HPDE6-E6E7 (cell line): ENCODE measurements at regions not wholly inside any gene's neighbourhood (a gene's known extent, or its start where the extent isn't known, plus 50 kb on each side); places are given as distances from the start of the nearest gene placed in this dataset.
"Not testable (repeated sequence)": the region's sequence is repeated elsewhere in the genome, so short reads cannot be mapped to it uniquely, and the experiment has no call there.

Experiments used
- DNase-seq: peaks from one replicate; pipeline ENCODE4 v3.0.0; 2011; ENCODE audit warnings: missing footprints; ENCODE audit errors: extremely low spot score

DNA sequence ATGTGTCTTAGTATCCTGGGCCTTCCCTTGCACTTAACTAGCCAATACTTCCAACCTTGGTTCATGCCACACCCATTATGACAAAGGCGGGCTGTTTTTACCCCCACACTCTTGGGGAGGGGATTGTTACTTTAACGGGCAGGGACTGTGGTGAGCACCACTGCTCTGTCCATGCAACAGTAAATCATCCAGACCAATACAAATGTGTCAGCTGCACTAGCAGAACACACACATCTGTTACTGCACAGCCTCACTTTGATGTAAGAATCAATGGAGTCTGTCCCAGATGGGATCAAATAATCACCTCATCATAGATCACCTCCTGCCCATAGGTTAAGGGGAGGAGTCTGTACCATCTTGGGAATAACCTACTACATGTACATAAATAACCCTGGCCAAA, 58.1 kb downstream of the NPAP1 start:
- no peak for DNase-seq

GRCh38 chr15:24734396-24734795, 58.8 kb downstream of the NPAP1 start:
- no peak for DNase-seq

- no peak for DNase-seq
Measured at GRCh38 chr15:24745290-24745689, 69.7 kb downstream of the NPAP1 start.

GRCh38 chr15:24746094-24746493, 70.5 kb downstream of the NPAP1 start:
- no peak for DNase-seq

- no peak for DNase-seq
Measured at GRCh38 chr15:24747376-24747775, 71.8 kb downstream of the NPAP1 start.

DNA sequence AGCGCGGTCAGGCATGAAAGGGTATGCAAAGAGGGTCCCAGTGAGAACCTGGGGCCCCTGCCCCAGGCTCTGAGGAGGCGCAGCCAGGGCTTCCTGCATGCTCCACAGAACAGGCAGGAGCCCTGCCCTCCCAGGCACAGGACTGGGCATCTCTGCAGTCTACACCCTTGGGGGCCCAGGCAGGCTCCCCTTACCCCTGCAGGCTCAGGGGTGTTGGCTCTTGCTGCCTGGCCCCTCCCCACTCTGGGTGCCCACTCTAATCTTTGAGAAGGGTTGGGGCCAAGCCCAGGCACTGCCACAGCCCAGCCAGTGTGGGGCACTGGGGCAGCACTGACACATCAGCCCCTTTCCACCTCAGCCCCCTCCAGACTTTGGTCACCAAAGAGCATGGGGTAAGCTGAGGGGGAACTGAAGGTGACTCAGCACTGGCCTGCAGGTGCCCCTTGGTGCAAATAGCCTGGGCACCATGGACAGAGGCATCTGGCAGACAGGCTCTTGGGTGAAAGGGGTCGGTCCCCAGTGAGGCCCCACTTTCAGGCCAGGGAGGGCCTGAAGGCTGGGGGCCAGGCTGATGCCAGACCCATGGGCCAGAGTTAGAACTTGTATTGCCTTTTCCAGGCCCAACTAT, 73.4 kb downstream of the NPAP1 start:
- DNase-seq = no peak

DNA sequence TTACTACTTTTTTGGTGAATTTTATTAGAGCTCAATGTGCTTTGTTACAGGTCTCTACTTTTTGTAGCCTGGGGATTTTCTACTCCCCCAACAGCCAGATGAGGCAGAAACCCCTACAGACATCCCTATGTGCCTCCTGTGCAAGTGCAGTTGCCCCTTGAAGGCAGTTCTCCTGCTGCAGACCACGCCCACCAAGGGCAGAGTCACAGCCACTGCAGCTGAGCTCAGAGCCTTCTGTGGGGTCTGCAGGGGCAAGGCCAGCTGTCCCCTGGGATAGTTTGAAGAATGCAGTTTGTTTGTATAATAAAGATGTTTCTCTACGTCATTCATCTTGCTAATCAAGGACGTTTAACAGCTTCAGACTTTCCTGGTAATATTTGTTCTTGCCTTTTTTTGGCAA, 76.8 kb downstream of the NPAP1 start:
- DNase-seq = no peak

- DNase-seq = no peak
Measured at GRCh38 chr15:24756101-24756500, 80.5 kb downstream of the NPAP1 start.

- no peak for DNase-seq
Measured at GRCh38 chr15:24760066-24760465, 84.5 kb downstream of the NPAP1 start.

GRCh38 chr15:24761704-24762302, 86.2 kb downstream of the NPAP1 start:
- no peak for DNase-seq

DNA sequence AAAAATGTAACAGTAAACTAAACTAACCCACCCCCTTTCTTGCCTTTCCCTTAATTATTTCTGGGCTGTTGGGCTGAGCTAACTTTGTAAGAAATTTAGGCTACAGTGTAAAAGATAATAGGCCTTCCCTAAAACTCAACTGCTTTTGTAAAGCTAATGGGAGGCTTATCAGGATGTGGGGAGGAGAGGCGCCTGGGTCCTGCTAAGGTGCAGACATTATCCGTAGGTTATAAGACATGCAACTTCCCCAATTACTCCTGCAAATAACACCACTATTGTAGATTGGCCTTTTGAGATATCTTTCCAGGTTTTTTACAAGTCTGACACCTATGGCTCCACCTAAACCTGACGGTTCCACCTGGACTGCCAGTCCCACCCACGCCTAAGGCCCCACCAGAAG, 88.3 kb downstream of the NPAP1 start:
- DNase-seq = no peak

DNA sequence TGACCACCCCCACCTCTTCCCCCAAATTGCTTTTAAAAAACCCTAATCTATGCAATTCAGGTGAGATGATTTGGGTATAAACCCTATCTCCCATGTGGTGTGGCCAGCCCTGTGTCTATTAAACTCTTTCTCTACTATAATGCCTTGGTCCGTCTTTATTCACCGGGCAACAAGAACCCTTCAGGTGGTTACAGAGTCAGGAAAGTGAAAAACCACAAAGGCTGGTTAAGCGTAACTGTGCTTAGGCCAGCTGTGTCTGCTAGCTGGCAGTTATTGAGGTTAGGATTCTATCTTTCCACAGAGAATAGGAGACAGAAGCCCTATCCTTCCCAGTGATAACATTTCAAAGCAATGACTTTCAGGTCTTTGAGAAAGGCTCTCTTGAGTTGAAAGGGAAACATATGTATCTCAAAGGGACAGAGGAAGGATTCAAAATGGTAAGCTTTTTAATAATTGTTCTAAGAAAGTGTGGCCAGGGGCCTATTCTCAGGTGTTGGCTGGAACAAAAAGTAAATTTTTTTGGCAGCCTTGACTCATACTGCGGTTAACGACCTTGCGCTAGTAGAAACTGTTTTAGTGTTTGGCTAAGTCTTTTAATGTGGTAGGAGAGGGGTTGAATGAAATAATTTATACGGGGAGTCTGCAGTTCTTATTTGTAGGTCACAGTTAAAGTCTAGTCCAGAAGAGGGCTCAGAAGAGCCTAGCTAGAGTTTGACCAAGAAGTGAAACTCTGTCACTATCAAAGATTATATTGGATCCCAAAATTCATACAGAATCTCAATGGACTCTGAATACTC, 89.0 kb downstream of the NPAP1 start:
- DNase-seq = no peak

GRCh38 chr15:24766511-24767133, 91.0 kb downstream of the NPAP1 start:
- DNase-seq = no peak

GRCh38 chr15:24772266-24772665, 96.7 kb downstream of the NPAP1 start:
- no peak for DNase-seq

DNA sequence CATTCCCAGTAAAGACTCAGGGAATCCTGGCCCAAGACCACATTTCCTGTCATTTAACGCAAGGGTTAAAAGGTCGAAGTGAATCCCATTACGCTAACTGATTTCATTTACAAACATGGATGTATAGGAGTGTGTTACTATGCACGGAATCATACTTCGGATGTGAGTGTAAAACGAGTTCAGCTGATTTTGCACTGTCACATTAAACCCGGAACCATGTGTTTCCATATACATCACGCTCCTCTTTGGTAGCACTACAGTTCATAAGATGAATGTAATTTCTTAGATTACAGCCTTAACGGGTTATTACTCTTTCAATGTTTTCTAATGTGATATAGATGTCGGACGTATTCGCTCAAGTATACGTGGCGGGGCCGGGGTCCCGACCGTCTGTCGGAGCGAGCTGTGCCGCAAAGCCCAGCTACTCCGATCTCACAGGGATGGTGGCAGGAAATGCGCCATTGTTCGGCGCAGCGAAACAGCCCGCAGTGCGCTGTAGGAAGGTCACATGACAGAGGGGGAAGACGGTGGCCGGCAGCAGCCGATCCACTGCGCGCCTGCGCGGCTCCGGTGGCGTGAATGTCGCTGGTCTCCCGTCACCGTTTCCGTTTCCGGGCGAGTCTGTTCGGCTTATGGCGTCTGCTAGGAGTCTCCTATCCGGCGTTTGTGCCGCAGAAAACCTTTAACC, 97.3 kb downstream of the NPAP1 start:
- peak; percentile 58 for DNase-seq

- no peak for DNase-seq
Measured at GRCh38 chr15:24777307-24777706, 101.7 kb downstream of the NPAP1 start.

- no peak for DNase-seq
Measured at GRCh38 chr15:24784506-24784905, 108.9 kb downstream of the NPAP1 start.

DNA sequence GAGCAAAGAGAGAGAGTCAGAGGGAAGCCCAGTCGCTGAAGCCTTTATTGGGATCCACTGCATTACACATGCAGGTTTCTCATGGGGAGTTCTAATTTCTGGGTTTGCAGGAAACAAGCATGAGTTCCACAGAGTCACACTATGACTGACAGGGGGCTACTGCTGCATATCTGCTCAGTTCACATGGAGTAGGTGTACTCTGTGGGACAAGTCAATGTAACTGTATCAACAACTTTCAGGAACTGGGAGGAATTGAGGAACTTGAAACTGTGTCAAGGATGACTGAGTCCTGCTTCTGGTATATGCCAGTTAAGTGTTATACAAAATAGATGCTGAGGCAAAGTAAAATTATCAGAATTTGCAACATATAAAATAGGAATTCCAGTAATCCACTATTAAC, 110.8 kb downstream of the NPAP1 start:
- DNase-seq = no peak

GRCh38 chr15:24802624-24803023, 127.0 kb downstream of the NPAP1 start:
- not testable (repeated sequence) for DNase-seq

DNA sequence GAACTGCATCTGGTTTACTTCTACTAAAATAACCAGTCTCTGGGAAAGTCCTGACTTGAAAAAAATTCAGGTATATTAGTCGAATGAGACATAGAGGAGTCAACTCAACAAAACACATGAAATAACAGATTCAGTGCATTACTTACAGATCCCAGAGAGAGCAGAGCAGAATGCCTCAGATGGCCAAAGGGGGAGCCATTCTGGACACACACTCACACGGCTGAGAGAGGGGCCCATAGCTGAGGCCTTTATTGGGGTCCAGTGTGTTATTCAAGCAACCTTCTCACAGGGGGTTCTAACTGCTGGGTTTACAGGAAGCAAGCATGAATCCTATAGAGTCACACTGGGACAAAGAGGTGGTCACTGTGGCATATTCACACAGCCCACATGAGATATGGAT, 135.1 kb upstream of the SNRPN start:
- no peak for DNase-seq

- peak; percentile 45 for DNase-seq
Measured at GRCh38 chr15:24823473-24823872, 131.3 kb upstream of the SNRPN start.

DNA sequence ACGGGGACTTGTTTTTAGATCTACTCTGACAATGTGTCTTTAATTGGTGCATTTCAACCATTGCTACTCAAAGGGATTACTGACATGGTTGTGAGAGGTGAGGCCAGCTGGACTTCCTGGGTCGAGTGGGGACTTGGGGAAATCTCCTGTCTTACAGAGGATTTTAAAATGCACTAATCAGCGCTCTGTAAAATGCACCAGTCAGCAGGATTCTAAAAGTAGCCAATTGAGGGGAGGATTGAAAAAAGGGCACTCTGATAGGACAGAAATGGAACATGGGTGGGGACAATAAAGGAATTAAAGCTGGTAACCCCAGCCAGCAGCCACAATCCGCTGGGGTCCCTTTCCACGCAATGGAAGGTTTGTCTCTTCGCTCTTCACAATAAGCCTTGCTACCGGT, 122.5 kb upstream of the SNRPN start:
- DNase-seq = no peak
